NCI-H446 (cell line): ENCODE measurements at regions not wholly inside any gene's neighbourhood (a gene's known extent, or its start where the extent isn't known, plus 50 kb on each side); places are given as distances from the start of the nearest gene placed in this dataset.
A peak's percentile ranks its signal among the peaks of the same experiment; 100 is the strongest.

Experiments used
- DNase-seq, 2 experiments: peaks; one replicate each; lab custom pipeline; 2025; lab: John Stamatoyannopoulos, UW

DNA sequence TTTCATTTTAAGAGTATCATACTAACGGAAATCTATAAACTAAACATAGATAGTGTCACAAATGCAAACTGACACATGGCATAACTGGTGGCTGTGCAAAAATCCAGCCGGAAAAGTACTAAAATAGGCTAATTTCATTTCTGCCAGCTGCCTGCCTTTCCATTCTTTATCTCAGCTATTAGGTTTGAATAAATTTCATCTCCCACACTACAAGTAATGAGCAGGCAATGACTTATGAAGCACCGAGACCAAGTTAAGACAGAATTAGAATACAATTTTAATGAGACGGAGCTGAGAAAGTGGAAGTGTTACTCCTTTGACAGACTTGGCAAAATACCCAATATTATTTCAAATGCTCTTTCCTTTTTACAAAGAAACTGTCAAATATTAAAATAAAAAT is 258.8 kb upstream of the ZNF608 start:
- DNase-seq = no peak

DNA sequence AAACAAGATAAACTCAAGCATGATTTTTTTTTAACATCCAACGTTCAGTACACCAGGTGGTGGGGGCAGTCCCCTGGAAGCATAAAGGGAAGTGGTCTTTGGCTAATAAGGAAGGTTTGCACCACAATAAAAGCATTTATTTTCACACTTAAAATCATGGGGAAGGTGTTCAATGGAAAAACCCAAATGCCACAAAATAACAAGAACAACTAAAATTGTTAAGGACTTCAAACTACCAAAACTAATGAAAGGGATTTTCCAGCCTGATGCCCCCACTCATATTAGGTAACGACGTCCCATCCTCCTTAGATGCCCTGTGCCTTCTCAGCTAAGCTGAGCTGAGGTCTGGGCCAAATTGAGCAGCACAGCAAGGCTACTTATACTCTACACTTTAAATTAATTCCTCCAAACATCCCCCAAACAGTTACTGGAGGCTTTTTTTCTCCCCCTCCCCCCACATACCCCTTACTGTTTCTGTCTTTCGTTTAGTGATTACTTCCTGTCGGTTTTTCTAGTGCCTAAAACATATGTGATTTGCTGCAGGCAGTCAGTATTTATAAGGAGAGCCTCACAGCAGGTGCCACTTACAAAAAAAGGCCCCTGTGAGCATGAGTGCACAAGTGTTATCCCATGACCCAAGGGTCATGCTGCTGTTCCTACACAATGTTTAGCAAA is 259.7 kb upstream of the ZNF608 start:
- DNase-seq = no peak

DNA sequence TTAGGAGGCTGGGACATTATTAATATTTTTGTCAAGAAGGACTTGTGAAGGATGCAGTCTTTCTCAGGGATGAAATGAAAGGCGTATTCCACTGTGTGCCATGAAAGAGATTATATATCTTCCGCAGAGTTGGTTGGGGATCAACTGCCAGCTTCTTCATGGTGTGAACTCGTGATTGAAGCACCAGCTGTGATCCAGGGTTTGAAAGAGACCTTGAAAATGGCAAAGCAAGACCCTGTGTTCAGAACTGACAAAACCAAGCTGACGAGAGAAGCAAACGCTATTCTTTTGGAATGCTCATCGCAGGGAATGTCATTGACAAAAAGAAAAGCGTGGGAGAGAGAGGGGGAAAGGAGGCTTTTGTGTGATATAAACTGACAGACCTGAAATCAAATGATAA is 263.9 kb upstream of the ZNF608 start:
- no peak for DNase-seq

DNA sequence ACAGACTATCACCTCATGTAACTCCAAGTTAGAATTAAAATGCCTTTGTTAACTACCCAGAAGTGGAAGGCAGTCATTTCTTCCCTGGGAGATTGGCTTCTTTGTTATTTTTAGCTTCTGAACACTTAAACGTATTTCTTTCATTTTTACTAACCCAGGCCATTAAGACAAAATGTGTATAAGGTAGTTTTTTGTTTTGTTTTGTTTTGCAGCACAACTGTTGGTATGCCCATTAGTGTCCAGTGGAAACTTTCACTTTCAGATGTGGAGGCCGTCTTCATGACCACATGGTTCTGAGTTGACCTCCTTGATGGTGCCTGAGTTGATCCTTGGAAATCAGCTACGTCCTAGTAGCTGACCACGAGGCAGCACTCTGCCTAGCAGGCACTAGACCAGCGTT is 264.6 kb upstream of the ZNF608 start:
- no peak for DNase-seq

DNA sequence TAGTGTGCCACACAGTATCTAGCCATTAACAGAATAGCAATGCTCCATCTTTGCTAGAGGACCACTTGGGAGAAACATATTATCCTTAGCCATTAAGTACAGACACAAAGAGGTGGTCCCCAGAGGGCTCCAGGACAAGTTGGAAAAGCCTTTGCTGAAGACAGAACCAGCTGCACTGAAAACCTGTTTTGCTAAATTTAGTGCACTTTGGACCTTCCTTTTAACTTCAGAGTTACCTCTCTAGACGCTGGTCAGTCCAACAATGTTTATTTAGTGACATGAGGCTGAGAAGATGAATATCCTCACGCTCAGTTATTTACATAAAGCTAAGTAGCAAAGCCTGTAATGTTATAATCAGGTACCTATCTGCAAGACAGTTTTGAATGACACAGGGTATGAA is 265.0 kb upstream of the ZNF608 start:
- no peak for DNase-seq

DNA sequence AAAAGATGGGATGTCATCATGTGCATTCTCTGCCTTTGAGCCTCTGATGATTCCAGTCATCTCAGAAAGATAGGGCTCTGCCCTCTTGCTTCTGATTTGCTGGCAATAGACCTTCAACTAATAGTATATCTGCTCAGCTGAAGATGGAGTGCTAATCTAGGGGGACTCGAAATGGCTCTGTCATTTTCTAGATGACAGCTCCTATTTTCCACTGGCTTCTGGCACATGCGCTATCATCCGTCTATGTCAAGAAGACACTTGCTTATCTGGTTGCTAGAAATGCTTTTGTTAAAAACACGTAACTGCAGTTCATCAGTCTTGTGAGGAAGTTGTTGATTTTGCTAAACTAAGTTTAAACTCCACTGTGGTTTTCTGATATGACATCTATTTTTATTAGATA is 265.5 kb upstream of the ZNF608 start:
- no peak for DNase-seq

DNA sequence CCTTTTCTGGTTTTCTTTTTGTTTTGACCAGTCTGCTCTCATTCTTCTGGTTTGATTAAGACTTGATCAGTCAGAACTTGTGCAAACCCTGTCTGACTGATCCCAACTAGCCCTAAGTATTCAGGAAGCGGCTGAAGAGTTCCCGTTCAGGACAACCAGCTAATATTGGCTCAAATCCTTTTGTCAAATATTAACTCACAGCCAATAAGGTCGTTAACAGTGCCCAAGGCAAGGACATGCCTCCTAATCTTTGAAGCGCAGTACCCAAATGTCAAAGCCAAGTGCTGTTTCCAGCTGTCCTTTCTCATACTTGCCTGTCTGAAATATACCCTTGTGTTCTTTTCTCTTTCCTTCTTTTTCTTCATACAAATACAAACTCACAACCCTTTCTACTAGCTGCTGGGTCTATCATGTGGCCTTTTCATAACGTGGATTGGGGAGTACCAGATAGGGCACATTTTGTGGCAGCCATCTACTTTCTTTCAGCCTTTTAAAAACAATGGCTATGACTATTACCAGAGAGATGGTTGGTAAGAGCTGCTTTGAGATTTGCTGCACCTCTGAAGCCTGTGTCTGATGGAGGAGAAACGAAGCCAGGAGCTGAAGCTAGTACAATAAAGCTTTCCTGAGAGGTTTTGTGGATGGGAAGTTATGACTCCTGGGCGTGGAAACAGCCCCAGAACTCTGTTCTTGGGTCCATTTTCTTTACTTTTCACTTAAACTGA is 266.4 kb upstream of the ZNF608 start:
- DNase-seq = no peak

DNA sequence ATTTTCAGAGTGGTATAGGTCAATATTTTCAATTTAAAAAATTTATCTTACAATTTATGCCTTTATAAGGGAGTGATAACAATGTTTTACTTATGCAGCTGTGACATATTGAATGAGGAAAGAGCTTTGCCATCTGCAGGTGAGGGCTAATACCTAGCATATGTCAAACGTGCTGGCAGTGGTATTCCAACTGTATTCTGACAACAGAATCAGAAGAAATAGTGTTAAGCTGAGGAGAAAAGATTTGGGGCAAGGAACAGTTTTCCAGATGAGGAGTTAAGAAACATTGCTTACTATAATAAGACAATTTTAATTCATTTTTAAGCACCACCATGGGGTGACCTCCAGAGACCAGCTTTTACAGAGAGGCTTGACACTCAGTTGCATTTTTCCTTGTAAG is 267.8 kb upstream of the ZNF608 start:
- no peak for DNase-seq

DNA sequence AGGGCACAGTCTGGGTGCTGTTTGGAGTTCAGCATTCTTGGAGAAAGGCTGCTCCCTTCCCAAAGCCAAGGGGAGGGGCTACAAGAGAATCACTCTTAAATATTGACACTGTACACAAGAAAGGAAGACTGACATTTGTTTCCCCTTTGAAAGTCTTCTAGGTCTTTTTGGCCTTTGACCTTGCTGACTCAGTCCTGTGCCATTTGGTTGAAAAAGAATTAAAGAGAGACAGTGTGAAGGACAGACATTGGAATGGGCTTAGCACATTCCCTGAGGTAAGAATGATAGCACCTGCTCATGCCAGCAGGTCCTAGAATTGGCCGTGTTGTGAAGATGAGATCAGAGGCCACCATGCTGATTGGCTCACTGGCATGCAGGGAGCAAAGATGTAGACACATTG is 271.4 kb upstream of the ZNF608 start:
- DNase-seq = no peak

DNA sequence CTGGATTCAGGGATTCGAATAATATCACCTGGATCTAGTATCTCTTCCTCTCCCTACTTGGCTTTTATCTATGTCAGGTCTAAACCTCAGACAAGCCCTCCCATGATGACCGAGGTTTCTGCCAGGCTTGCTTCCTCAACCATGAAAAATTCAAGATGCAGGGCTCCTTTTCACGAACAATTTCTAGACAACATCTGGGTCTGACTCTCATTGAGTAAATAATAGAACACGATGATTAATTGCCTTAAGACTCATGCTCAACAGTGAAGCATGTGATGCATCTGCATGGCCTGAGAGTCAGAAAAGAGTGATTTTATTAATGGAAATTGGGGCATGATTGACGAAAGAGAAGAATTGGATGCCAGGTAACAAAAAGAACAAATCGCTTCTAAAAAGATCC is 277.2 kb upstream of the ZNF608 start:
- peak in 1 of 2 experiments; percentile 28 for DNase-seq

DNA sequence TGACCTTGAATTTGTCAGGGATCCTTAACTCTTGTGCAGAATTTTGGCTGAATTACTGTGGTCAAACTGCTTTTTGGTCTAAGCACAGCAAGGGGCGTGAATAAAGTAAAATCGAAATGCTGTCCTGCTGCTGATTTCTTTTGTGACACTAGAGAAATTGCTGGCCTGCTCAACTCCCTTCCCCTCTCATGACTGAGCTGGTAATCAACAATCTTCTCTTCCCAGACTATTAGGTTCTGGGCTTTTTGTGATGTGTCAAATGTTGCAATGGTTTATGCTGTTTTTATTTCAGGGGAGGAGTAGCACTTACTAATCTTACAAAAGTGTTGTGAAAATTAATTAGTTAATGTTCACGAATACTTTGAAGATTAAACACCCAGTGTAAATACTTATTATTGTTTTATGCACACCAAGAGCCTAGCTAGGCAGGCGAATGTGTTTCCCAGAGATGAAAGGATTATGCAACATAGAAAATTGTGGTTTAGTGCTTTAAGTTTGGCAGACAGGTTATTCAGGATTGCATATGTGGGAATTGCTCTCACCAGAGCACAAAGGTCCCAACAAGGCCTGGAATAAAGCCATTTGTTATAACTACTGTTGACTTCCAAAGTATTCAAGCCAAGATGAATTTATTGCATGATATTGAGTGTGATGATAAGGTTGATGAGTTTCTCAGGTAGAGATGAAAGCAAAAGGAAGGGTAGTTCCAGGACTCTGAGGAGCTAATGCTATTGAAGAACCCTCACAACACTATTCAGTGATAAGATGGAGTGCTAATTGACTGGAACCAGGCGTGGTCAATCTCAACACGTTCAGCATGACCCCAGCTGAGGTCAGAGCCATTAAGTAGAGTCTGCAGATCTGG is 280.7 kb upstream of the ZNF608 start:
- DNase-seq = no peak

DNA sequence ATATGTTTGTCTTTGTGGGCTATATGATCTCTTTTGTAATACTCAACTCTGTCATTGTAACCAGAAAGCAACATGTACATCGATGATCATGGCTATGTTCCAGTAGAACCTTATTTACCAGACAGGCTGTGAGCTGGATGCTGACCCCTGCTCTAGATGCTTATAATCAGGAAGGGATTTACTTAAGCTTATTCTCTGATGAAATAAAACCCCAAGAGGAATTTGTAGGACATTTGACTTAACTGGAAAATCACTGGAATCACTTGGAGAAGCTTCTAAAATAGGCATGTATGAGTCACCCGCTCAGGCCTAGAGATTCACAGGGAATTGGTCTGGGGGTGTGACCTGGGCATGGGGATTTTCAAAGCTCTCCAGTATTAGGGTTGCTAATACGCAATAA is 285.8 kb upstream of the ZNF608 start:
- no peak for DNase-seq

DNA sequence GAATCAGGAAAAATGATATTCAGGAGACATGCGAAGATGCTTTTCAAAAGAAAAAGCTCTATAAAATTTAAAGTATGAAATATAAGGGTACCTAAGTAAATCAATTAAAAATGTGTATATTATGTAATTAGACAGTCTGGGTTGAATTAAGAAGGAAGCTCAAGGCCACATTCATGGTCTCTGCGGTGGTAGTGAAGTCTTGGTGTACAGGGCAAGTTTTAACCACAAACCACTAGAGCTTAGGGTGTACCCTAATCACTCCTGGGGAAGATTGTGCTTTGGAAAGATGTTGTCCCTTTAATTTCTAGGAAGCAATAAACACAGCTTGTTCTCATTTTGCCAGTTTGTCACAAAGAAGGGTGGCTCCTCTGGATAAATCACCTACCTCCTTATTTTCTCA is 287.2 kb upstream of the ZNF608 start:
- DNase-seq = no peak

DNA sequence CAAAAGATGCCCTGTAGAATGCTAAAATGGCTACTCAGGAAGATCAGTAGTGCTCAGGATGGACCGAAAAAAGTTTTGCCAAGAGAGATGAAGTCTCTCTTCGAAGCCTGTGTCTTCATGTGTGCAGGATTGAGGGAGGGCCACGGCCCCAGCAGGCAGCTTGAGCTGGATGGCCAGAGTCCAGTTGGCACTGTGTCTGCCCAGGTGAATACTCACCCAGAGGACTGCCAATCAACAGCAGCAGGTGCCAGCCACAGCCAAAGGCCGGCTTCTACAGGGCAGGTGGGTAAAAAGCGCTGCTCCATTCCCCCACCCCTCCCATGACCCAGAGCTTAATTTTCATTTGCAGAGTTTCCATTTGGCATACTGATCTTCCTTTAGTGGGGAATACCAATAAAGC is 287.9 kb upstream of the ZNF608 start:
- DNase-seq = no peak

DNA sequence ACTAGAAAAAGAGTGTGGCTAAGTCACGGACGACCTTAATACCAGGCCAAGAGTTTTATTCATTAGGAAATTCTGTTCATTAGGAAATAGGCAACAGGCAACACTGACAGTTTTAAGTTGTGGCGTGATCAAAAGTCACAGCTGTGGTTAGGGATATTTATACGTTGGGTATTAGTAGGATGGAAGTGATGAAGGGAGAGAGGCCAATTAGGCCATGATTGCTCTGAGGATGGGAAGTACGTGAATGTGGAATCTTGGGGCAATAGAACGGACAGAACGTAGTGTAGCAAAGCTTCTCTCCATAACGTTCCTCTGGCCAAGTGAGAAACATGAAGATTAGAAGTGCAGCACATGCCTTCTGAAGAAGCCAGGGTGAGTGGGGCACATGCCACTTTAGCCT is 290.1 kb upstream of the ZNF608 start:
- no peak for DNase-seq

DNA sequence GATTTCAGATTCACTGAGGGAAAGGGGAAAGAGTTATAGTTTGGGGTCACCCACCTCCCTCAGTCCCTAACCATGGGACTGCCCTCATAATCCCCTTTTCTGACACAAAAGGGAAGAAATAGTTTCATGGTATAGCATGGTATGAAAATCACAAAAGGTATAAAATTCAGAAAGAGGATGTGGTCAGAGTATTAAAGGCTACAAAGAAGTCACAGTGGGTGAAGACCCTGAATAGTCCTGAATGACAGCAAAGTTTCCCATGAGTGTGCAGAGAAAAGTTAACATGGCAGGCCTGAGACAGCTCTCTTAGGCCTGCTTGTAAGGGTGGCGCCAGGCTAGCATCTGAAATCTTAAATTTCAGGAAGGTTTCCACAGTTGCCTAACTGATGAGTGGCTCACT is 290.6 kb upstream of the ZNF608 start:
- no peak for DNase-seq

DNA sequence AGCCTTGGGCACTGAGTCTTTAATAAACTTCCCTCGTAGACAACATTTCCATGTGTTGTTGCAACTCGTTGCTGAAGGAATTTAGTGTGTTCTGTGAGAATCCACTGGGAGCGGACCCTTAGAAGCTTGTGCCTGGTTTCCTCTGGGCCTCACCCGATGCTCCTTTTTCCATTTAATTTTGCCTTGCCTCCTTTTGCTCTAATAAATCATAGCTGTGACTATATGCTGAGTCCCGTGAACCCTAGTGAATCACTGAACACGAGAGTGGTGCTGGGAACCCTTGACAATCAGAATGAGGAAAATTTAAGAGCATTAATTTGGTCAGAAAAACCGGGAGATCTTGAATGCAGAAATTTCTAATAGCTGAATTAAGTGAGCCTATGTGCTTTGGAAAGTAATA is 291.1 kb upstream of the ZNF608 start:
- DNase-seq = no peak

DNA sequence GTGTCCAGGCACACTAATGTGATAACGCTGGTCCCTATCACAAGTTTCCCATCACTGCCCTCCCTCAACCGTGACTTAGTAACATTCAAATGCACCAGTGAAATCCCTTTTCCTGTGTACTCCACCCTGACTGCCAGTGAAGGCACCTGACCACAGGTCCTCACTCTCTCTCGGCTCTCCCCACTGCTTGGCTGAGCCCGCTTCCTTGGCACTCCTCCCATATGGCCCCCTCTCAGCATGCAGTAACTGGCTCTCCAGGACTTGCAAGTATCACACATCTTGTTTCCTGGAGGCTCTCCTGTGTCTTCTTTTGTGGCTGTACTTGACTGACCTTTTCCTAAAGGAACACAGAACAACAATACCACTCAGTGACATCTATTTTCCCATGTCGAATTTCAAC is 292.0 kb upstream of the ZNF608 start:
- DNase-seq = no peak

DNA sequence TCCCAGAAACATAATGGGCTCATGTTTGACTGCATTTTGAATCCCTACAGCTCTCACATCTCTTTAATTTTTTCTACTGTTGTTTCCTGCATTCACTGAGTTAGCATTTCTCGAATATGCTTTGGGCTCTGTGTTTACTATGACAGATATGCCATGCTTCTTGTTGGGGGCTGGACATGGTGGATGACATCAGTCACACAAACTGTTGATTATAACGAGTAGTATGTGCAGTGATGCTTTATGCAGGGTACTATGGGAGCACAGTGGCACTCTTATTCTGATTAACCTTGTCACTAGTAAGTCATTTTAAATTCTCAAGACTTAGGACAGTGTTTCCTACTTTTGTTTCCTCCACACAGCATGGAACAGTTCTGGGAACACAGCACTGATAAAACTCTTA is 295.4 kb upstream of the ZNF608 start:
- DNase-seq = no peak

DNA sequence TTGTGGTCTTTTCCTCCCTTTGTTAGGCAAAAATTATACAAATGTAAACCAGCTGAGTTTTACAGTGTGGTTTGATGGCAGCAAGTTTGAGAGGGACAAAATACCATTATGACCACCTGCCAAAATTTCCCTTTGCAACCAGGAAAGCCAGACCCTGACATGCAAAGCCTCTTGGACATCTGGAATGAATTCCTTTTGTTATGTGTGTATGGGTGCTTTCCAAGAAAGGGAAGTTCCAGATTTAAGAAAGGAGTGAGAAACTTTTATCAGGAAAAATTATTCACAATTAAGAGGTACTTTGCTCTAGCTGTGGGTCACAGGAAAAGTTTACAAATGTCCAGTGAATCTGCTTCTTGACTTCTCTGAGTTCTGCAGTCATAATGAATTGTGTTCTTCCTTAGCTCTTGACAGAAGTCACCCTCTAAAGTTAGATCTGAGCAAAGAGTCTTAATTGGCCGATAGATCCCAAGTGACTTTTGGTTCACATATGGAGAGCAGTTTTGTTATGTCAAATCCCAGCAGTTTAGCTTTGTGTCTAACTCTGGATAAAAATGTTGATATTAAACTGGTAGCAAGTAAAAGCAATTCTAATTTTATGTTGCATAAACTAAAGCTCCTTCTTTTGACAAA is 295.9 kb upstream of the ZNF608 start:
- DNase-seq = peak in 1 of 2 experiments; percentile 32

DNA sequence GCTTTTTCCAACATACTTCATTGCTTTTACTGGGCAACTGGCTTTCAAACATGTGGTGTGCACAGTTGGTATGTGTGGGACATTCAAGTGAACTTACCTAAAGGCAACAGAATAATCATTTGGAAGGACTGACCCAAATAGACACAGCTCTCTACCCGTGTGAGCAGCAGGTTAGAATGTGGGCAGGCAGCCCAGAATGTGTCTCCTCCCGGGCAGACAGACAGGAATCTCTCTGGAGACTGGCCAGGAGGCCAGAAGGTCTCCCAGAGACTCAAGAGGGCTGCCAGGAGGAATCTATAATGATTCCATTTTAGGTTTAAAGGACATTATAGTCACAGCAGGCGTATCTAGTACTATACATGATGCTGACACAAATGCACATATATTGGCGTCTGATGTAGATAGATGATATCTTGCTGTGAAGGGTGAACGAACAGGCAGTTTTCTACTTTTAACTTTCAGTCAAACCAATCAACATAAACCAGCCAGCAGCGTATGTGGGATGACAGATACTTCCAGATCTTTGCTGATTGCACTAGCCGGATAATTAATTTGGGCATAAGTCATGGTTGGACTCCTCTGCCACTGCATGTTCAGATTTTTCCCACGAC is 297.4 kb upstream of the ZNF608 start:
- DNase-seq = peak; percentile 94 to 99
